Heart right ventricle (tissue), 16 donors: ENCODE measurements at regions not wholly inside any gene's neighbourhood (a gene's known extent, or its start where the extent isn't known, plus 50 kb on each side); places are given as distances from the start of the nearest gene placed in this dataset.

Experiments
- ATAC-seq, 8 donors: fragments of 200-7000 bp; cut with Tn5 transposase; one replicate each; pipeline ENCODE4 v1.9.1; 2020; ENCODE audit warnings: mild to moderate bottlenecking in 8 of 8, moderate library complexity in 8 of 8, moderate number of reproducible peaks in 1 of 8
- DNase-seq, 2 donors: peaks; one replicate each; pipeline ENCODE4 v3.0.0-alpha.2; 2020
- H3K27ac ChIP-seq, 10 donors: fragments of 200-600 bp; sonication (generic) in 2 of 10; one replicate each; pipeline versions ENCODE4 v1.5.0 to v1.8.0; 2020 to 2022; ENCODE audit warnings: mild to moderate bottlenecking in 3 of 10
- H3K27me3 ChIP-seq, 7 donors: fragments of 200-600 bp; one replicate each; pipeline ENCODE4 v1.8.0; 2021 to 2022; ENCODE audit warnings: mild to moderate bottlenecking in 2 of 7
- H3K36me3 ChIP-seq, 9 donors: fragments of 200-600 bp; sonication (generic) in 1 of 9; one replicate each; pipeline versions ENCODE4 v1.5.0 to v1.8.0; 2020 to 2022; ENCODE audit warnings: mild to moderate bottlenecking in 2 of 9
- H3K4me1 ChIP-seq, 9 donors: fragments of 200-600 bp; sonication (generic) in 1 of 9; one replicate each; pipeline versions ENCODE4 v1.5.0 to v1.8.0; 2020 to 2022; ENCODE audit warnings: mild to moderate bottlenecking in 4 of 9
- H3K4me3 ChIP-seq, 10 donors: fragments of 200-600 bp; sonication (generic) in 2 of 10; one replicate each; pipeline versions ENCODE4 v1.5.0 to v1.8.0; 2020 to 2022; ENCODE audit warnings: mild to moderate bottlenecking in 7 of 10, moderate library complexity in 2 of 10
- H3K9me3 ChIP-seq, 11 donors: fragments of 200-600 bp in 10 of 11; sonication (generic) in 2 of 11; one replicate each; pipeline versions ENCODE4 v1.5.0 to v1.8.0; 2013 to 2022; ENCODE audit warnings: mild to moderate bottlenecking in 2 of 11, control low read depth in 1 of 11, moderate library complexity in 1 of 11
- WGBS, 2 donors: extraction: QIAGEN DNeasy Blood & Tissue Kit; methylation state at CpG; one replicate each; pipeline ENCODE4 v1.1.7; 2013; ENCODE audit warnings: inconsistent platforms in 1 of 2; 5-methylcytosine and 5-hydroxymethylcytosine counted together
- intact Hi-C, 10 donors: fragments of 100-400 bp; cut with DNase I; formaldehyde crosslinking; loops; one replicate each; pipeline versions ENCODE4 v1.11.1 to v1.14.2; 2022
- TF ChIP-seq, protein P1 (sequence below), 9 donors: fragments of 200-600 bp; sonication (generic) in 2 of 9; IDR thresholded peaks; one replicate each; pipeline versions ENCODE4 v1.5.0 to v1.8.0; 2021 to 2022; ENCODE audit warnings: antibody characterized with exemption in 9 of 9, mild to moderate bottlenecking in 5 of 9, moderate library complexity in 1 of 9
- donor health status: Arrhythmogenic right ventricular cardiomyopathy.
- donor health status: ischemic (EF 13 %, LVEDD 7.1; RV severe dilation, severe dysfunction).
- donor health status: healthy with polysubstance abuse.
- donor health status: DM: no; HTN: yes; CAD: no.
- donor health status: DM: no; HTN: no; CAD: no.
- donor health status: ischemic (EF 25% LVEDD 6.9; RV normal size, moderate dysfunction).
- donor health status: ischemic (EF 25% LVEDD 5.7; RV mildly dilated, moderate dysfunction).
- donor health status: healthy.
- donor health status: DM: yes; HTN: yes; CAD: no.
- donor health status: Ischemic cardiomyopathy.
- donor health status: ischemic (EF 35%, LVEDD 5.7; RV mildly dilated, moderate dysfunction).
- donor health status: nonischemic (EF 11% LVEDD 7.7; RV severe dilation, severe dysfunction).
- donor health status: DM: yes; HTN: yes; CAD: no.
- donor health status: PGD.
- donor health status: ischemic (EF 29% LVEDD 5.4; RV normal size, mild dysfunction).
- donor health status: nonischemic (EF 23%, LVEDD 6.1; RV moderate dilation, normal function).

DNA sequence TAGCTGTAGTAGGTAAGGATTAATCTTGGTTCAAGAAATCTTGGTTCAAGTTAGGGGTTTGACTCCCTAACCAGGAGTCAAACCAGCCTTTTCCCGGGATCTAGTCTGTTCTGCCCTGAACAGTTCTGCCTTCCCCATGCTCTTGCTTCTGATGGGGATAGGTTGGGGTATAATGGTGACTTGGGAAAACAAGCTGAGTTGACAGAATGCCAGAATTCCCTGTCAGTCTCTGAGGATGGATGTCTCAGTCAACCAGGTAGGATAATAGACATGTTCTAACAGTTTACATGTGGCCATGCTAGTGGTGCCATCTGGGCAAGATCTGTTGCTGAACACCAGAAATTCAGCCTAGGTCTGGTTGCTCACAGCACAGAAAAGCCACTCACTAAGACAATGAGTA, 51.4 kb downstream of the RAB40AL start:
- WGBS, 2 donors, result 91 to 93% methylated on average over 1 of the region's 1 CpG

DNA sequence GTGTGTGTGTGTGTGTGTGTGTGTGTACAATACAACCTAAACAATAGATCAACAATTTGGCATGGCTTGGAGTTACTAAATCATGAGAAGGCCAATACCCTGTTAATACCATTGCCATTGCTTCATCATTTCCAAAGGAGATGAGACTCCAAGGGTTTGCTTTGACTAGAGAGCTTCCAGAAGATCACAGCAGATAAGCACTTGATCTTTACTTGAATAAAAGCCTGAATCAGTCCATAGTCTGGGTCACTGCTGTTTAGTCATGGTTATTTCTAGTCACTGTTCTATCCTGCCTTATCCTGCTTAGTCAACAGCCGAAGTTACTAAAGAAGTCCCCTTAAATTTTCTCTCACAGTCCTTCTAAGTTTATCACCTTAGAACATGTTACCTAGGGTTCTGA, 58.2 kb downstream of the RAB40AL start:
- Histone ChIP-seq H3K27me3 (peaks cover 0 to 29% (median 0%) of the 10 kb centered on the region in 7 donors), H3K27ac (no peak overlapping the region), H3K36me3 (no peaks in the 10 kb centered on the region), H3K4me3 (no peak overlapping the region), H3K9me3 (no peaks in the 10 kb centered on the region), H3K4me1 (no peaks in the 10 kb centered on the region)
- ATAC-seq (no peak), DNase-seq (no peak)
- intact Hi-C loops, result no loop called here
- 100% methylated on average over 1 of the region's 1 CpG for WGBS, 2 donors
- TF ChIP-seq, protein P1, sequence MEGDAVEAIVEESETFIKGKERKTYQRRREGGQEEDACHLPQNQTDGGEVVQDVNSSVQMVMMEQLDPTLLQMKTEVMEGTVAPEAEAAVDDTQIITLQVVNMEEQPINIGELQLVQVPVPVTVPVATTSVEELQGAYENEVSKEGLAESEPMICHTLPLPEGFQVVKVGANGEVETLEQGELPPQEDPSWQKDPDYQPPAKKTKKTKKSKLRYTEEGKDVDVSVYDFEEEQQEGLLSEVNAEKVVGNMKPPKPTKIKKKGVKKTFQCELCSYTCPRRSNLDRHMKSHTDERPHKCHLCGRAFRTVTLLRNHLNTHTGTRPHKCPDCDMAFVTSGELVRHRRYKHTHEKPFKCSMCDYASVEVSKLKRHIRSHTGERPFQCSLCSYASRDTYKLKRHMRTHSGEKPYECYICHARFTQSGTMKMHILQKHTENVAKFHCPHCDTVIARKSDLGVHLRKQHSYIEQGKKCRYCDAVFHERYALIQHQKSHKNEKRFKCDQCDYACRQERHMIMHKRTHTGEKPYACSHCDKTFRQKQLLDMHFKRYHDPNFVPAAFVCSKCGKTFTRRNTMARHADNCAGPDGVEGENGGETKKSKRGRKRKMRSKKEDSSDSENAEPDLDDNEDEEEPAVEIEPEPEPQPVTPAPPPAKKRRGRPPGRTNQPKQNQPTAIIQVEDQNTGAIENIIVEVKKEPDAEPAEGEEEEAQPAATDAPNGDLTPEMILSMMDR (IDR thresholded peaks at IDR 0.05), result no peak

More for the DNA sequence above, 51.4 kb downstream of the RAB40AL start:
- no peaks in the 10 kb centered on the region for H3K4me1 ChIP-seq
- H3K27ac ChIP-seq, result no peak overlapping the region
- H3K27me3 ChIP-seq, result peaks cover 0 to 18% (median 0%) of the 10 kb centered on the region in 7 donors
- H3K4me3 ChIP-seq, result no peak overlapping the region
- DNase-seq (no peak), ATAC-seq (no peak)
- TF ChIP-seq, protein P1 (IDR thresholded peaks at IDR 0.05), result no peak
- H3K9me3 ChIP-seq, result no peaks in the 10 kb centered on the region
- intact Hi-C loops, result no loop called here
- H3K36me3 ChIP-seq, result no peaks in the 10 kb centered on the region

DNA sequence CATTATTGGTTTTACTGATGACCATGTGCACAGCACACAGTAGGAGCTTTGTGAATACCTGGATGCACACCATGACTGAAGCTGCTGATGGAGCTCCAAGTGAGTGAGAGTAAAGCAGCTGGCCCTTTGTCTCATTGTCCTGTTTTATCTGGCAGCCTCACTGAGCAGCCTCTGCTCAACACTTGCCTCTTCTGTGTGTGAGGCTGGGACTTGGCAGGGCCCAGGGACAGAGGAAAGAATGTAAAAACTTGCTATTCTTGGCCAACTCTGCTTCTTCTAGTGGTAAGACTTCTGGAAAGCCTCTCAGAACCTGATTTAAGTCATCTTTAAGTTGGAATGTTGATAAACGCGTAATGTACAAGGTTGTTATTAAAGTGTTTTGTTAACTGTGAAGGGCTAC, 61.4 kb downstream of the BEX1 start:
- WGBS, 2 donors, result 74 to 84% methylated on average over 2 of the region's 2 CpGs
- DNase-seq (no peak), ATAC-seq (peak in 1 of 8 donors; percentile 47)
- H3K4me1 ChIP-seq, result no peaks in the 10 kb centered on the region
- H3K27me3 ChIP-seq, result peaks cover 0 to 15% (median 0%) of the 10 kb centered on the region in 7 donors
- H3K9me3 ChIP-seq, result no peaks in the 10 kb centered on the region
- TF ChIP-seq, protein P1 (IDR thresholded peaks at IDR 0.05), result no peak
- no peak overlapping the region for H3K4me3 ChIP-seq
- H3K36me3 ChIP-seq, result no peaks in the 10 kb centered on the region
- intact Hi-C loops, result no loop called here
- H3K27ac ChIP-seq, result no peak overlapping the region
